ENCODE measurements at regions not wholly inside any gene's neighbourhood (a gene's known extent, or its start where the extent isn't known, plus 50 kb on each side); places are given as distances from the start of the nearest gene placed in this dataset.

GRCh38 chr16:8376858-8377257, 213.5 kb downstream of the TMEM114 start:
- TF ChIP-seq EZH2phosphoT487 (IDR thresholded peaks at IDR 0.05; ENCODE audit: low read depth, severe bottlenecking, unreplicated experiment) (no peak), CTCF (IDR thresholded peaks at IDR 0.05; ENCODE audit: poor library complexity) (no peak)
